Erythroblast (primary cell): ENCODE measurements at regions not wholly inside any gene's neighbourhood (a gene's known extent, or its start where the extent isn't known, plus 50 kb on each side); places are given as distances from the start of the nearest gene placed in this dataset.

Experiments
- GATA1 ChIP-seq: IDR thresholded peaks from 2 replicates; pipeline ENCODE4 v1.6.1; 2011; ENCODE audit warnings: low read depth, mild to moderate bottlenecking, control low read depth, low read length, moderate library complexity
- POLR2A ChIP-seq: IDR thresholded peaks from 2 replicates; pipeline ENCODE4 v1.6.1; 2011; ENCODE audit warnings: mild to moderate bottlenecking, low read length

DNA sequence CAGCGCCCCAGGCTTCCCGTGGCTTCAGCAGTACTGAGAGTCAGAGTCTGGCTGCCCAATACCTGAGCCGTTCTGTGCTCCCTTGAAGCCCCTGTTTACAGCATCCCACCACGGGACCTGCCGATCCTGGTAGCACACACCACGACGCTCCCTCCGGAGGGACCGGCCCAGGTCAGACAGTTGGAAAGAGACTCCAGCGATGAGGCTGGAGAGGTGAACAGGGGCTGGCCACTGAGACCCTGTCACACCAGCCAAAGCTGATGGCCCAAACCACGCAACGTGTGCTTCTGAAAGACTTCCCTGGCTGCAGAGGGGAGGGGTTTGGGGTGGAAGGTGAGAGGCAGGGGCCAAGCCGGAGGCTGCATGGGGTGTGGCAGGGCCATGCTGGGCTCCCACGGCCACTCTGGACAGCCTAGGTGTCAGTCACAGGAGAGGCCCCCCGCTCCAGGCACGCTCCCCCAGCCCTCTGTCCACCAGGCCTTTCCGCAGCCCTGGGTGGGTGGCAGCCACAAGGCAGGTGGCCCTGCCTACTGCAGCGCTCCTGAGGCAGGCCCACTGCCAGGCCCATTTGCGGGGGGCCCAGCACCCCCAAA is 140.2 kb upstream of the CHST15 start:
- no peak for TF ChIP-seq POLR2A
- no peak for TF ChIP-seq GATA1
